ENCODE measurements at regions not wholly inside any gene's neighbourhood (a gene's known extent, or its start where the extent isn't known, plus 50 kb on each side); places are given as distances from the start of the nearest gene placed in this dataset.

DNA sequence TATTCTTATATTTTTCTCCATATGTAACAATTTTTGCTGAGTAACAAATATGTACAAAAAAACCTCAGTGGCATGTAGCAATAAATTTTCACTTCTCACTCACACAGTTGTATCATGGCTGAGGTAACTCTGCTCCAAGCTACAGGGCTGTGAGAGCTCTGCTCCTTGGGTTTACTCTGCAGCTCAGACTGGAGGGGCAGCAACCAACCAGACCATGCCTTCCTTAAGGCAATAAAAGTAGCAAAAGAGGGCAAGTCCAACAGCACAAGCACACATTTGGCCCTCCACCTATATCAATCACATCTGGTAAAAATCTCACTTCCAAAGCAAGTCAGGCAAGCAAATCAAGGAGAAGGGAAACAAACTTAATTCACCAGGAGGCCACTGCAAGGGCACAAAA lies 102.9 kb downstream of the CRPPA start:
- TF ChIP-seq, protein P1, sequence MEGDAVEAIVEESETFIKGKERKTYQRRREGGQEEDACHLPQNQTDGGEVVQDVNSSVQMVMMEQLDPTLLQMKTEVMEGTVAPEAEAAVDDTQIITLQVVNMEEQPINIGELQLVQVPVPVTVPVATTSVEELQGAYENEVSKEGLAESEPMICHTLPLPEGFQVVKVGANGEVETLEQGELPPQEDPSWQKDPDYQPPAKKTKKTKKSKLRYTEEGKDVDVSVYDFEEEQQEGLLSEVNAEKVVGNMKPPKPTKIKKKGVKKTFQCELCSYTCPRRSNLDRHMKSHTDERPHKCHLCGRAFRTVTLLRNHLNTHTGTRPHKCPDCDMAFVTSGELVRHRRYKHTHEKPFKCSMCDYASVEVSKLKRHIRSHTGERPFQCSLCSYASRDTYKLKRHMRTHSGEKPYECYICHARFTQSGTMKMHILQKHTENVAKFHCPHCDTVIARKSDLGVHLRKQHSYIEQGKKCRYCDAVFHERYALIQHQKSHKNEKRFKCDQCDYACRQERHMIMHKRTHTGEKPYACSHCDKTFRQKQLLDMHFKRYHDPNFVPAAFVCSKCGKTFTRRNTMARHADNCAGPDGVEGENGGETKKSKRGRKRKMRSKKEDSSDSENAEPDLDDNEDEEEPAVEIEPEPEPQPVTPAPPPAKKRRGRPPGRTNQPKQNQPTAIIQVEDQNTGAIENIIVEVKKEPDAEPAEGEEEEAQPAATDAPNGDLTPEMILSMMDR (conservative IDR thresholded peaks at IDR 0.05; ENCODE audit: low read length), result no peak
- no peak for TF ChIP-seq EZH2phosphoT487 (IDR thresholded peaks at IDR 0.05; ENCODE audit: borderline replicate concordance)
